H9 (cell line): ENCODE measurements at regions not wholly inside any gene's neighbourhood (a gene's known extent, or its start where the extent isn't known, plus 50 kb on each side); places are given as distances from the start of the nearest gene placed in this dataset.

Source experiments
- DNase-seq: peaks from one replicate; pipeline ENCODE4 v3.0.0-alpha.2; 2017
- H2AFZ ChIP-seq: one replicate; pipeline ENCODE4 v1.6.1; 2013; ENCODE audit warnings: mild to moderate bottlenecking, low read length, control low read depth, moderate library complexity
- H2AK5ac ChIP-seq: 2 replicates; pipeline ENCODE4 v1.6.1; 2013; ENCODE audit warnings: low read length, control low read depth, mixed read lengths; ENCODE audit not compliant: insufficient read length
- H2BK120ac ChIP-seq: one replicate; pipeline ENCODE4 v1.6.1; 2013; ENCODE audit warnings: low read depth, mild to moderate bottlenecking, low read length, control low read depth, inconsistent platforms; ENCODE audit not compliant: poor library complexity, severe bottlenecking
- H2BK12ac ChIP-seq: 2 replicates; pipeline ENCODE4 v1.6.1; 2013; ENCODE audit warnings: low read length, control low read depth, mixed read lengths, low read depth; ENCODE audit not compliant: insufficient read length
- H2BK15ac ChIP-seq: 2 replicates; pipeline ENCODE4 v1.6.1; 2013; ENCODE audit warnings: low read depth, low read length, control low read depth
- H2BK20ac ChIP-seq: one replicate; pipeline ENCODE4 v1.6.1; 2013; ENCODE audit warnings: low read depth, mild to moderate bottlenecking, low read length, control low read depth, inconsistent platforms; ENCODE audit not compliant: poor library complexity, severe bottlenecking
- H2BK5ac ChIP-seq: 2 replicates; pipeline ENCODE4 v1.6.1; 2013; ENCODE audit warnings: low read length, control low read depth, mixed read lengths; ENCODE audit not compliant: insufficient read length
- H3K14ac ChIP-seq: 2 replicates; pipeline ENCODE4 v1.6.1; 2013; ENCODE audit warnings: low read length, control low read depth; ENCODE audit not compliant: insufficient read depth
- H3K18ac ChIP-seq: 2 replicates; pipeline ENCODE4 v1.6.1; 2013; ENCODE audit warnings: low read depth, mild to moderate bottlenecking, mixed read lengths, low read length, control low read depth; ENCODE audit not compliant: insufficient read length
- H3K23ac ChIP-seq: 2 replicates; pipeline ENCODE4 v1.6.1; 2013; ENCODE audit warnings: low read length, control low read depth, mixed read lengths, low read depth; ENCODE audit not compliant: insufficient read length
- H3K23me2 ChIP-seq: 2 replicates; pipeline ENCODE4 v1.6.1; 2013; ENCODE audit warnings: low read depth, mild to moderate bottlenecking, mixed read lengths, low read length, control low read depth; ENCODE audit not compliant: insufficient read length, poor library complexity, severe bottlenecking
- H3K27ac ChIP-seq: 2 replicates; pipeline ENCODE4 v1.5.1; 2013; ENCODE audit warnings: low read length, control low read depth, mixed read lengths, low read depth; ENCODE audit not compliant: insufficient read length
- H3K27me3 ChIP-seq: 2 replicates; pipeline ENCODE4 v1.6.1; 2013; ENCODE audit warnings: low read length, control low read depth, inconsistent platforms; ENCODE audit not compliant: insufficient read depth
- H3K4ac ChIP-seq: 2 replicates; pipeline ENCODE4 v1.6.1; 2013; ENCODE audit warnings: low read depth, mild to moderate bottlenecking, control low read depth, inconsistent platforms, low read length, moderate library complexity
- H3K4me1 ChIP-seq: 2 replicates; pipeline ENCODE4 v1.6.1; 2013; ENCODE audit warnings: low read length, control low read depth, inconsistent platforms; ENCODE audit not compliant: insufficient read depth
- H3K4me2 ChIP-seq: 2 replicates; pipeline ENCODE4 v1.6.1; 2013; ENCODE audit warnings: low read length, control low read depth, mixed read lengths; ENCODE audit not compliant: insufficient read length, insufficient read depth
- H3K56ac ChIP-seq: 2 replicates; pipeline ENCODE4 v1.6.1; 2013; ENCODE audit warnings: low read depth, mild to moderate bottlenecking, mixed read lengths, low read length, control low read depth; ENCODE audit not compliant: insufficient read length
- H3K79me1 ChIP-seq: 2 replicates; pipeline ENCODE4 v1.6.1; 2013; ENCODE audit warnings: low read depth, mild to moderate bottlenecking, moderate library complexity, low read length, control low read depth, inconsistent platforms; ENCODE audit not compliant: insufficient read depth, poor library complexity, severe bottlenecking
- H3K79me2 ChIP-seq: 2 replicates; pipeline ENCODE4 v1.6.1; 2013; ENCODE audit warnings: low read length, control low read depth, inconsistent platforms; ENCODE audit not compliant: insufficient read depth
- H3K9ac ChIP-seq: 2 replicates; pipeline ENCODE4 v1.6.1; 2013; ENCODE audit warnings: low read length, control low read depth, mixed read lengths; ENCODE audit not compliant: insufficient read length; ENCODE audit errors: extremely low read depth
- H3K9me3 ChIP-seq: one replicate; pipeline ENCODE4 v1.6.1; 2013; ENCODE audit warnings: low read depth, low read length, inconsistent platforms; ENCODE audit not compliant: control insufficient read depth
- H3T11ph ChIP-seq: one replicate; pipeline ENCODE4 v1.6.1; 2013; ENCODE audit warnings: mild to moderate bottlenecking, low read length, control low read depth, inconsistent platforms
- H4K20me1 ChIP-seq: one replicate; pipeline ENCODE4 v1.6.1; 2013; ENCODE audit not compliant: control insufficient read depth, insufficient read length, insufficient read depth
- H4K5ac ChIP-seq: 2 replicates; pipeline ENCODE4 v1.6.1; 2013; ENCODE audit warnings: low read depth, mild to moderate bottlenecking, mixed read lengths, low read length, control low read depth; ENCODE audit not compliant: insufficient read length
- H4K8ac ChIP-seq: replicated peaks from 2 replicates; pipeline ENCODE4 v1.6.1; 2013; ENCODE audit warnings: low read length, control low read depth, mixed read lengths, low read depth; ENCODE audit not compliant: insufficient read length
- H4K91ac ChIP-seq: 2 replicates; pipeline ENCODE4 v1.6.1; 2013; ENCODE audit warnings: low read depth, mild to moderate bottlenecking, moderate library complexity, mixed read lengths, low read length, control low read depth; ENCODE audit not compliant: insufficient read length
- H3K27ac Mint-ChIP-seq, 3 experiments: 2 replicates in 2 of 3; 3 replicates in 1 of 3; pipeline ENCODE4 v1.8.0; 2020 to 2021; ENCODE audit warnings: mixed read lengths in 3 of 3, mild to moderate bottlenecking in 1 of 3, moderate library complexity in 1 of 3
- H3K27me3 Mint-ChIP-seq: 2 replicates; pipeline ENCODE4 v1.8.0; 2021; ENCODE audit warnings: low read depth, mild to moderate bottlenecking, moderate library complexity, mixed read lengths
- H3K36me3 Mint-ChIP-seq, 3 experiments: 2 replicates in 2 of 3; 3 replicates in 1 of 3; pipeline ENCODE4 v1.8.0; 2020 to 2021; ENCODE audit warnings: low read depth in 3 of 3, mixed read lengths in 3 of 3; ENCODE audit not compliant: insufficient read depth in 1 of 3
- H3K4me1 Mint-ChIP-seq, 2 experiments: 2 replicates each; pipeline ENCODE4 v1.8.0; 2020; ENCODE audit warnings: mixed read lengths in 2 of 2
- H3K4me3 Mint-ChIP-seq, 2 experiments: 2 replicates in 1 of 2; 3 replicates in 1 of 2; pipeline ENCODE4 v1.8.0; 2020 to 2021; ENCODE audit warnings: mild to moderate bottlenecking in 2 of 2, mixed read lengths in 2 of 2, moderate library complexity in 1 of 2
- H3K9me3 Mint-ChIP-seq, 2 experiments: 2 replicates in 1 of 2; 3 replicates in 1 of 2; pipeline ENCODE4 v1.8.0; 2020; ENCODE audit warnings: mild to moderate bottlenecking in 2 of 2, mixed read lengths in 2 of 2, moderate library complexity in 1 of 2
- WGBS: extraction: QIAGEN DNeasy Blood & Tissue Kit; methylation state at CpG from one replicate; pipeline ENCODE4 v1.1.7; 2013; ENCODE audit warnings: missing lambda C conversion rate, low lambda C conversion rate, mixed read lengths; ENCODE audit not compliant: insufficient read length; ENCODE audit errors: extremely low coverage; 5-methylcytosine and 5-hydroxymethylcytosine counted together
- TF ChIP-seq, protein P1 (sequence below): fragments of 200-600 bp; sonication (generic); conservative IDR thresholded peaks from 3 replicates; pipeline ENCODE4 v1.8.0; 2021; ENCODE audit warnings: antibody characterized with exemption, mild to moderate bottlenecking

DNA sequence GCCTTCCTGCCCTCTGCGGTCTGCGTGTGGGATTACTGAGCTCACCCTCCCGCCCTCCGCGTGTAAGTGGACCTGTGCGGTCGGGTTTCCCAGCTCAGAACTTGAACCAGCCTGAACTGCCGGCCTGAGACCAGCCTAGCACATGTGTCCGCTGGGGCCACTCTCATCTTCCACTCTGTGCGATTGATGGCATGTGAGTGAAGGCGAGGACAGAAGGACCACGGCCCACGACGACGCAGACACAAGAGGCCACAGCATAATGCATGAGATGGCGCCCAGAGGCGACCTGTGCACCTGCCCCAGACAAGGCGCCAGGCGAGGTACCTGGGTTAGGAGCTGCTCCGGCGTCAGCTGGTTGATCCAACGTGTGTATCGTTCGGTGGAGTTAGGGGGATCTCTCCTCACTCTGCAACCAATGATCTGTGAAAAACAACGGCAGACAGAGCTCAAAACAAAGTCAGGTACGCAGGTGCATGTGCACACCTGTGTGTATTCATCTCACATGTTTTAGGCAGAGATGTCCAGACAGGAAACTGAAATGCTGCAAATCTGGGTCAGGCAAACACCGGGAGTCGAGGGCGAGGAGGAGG is 74.5 kb upstream of the METRNL start:
- no peak overlapping the region for H3K27ac Mint-ChIP-seq
- no peak overlapping the region for H3K4me3 Mint-ChIP-seq
- peaks cover 12 to 21% (median 14%) of the 10 kb centered on the region in 3 experiments for H3K36me3 Mint-ChIP-seq
- no peaks in the 10 kb centered on the region for H4K20me1 ChIP-seq
- no CpG with 5 or more reads among the region's 29 CpGs for WGBS
- H2BK120ac ChIP-seq, result no peak overlapping the region
- H3K9me3 ChIP-seq, result no peaks in the 10 kb centered on the region
- no peaks in the 10 kb centered on the region for H3K27me3 ChIP-seq
- no peaks in the 10 kb centered on the region for H3K79me1 ChIP-seq
- no peaks in the 10 kb centered on the region for H3K79me2 ChIP-seq
- no peak overlapping the region for H3K23ac ChIP-seq
- no peak overlapping the region for H2BK5ac ChIP-seq
- no peak overlapping the region for H4K91ac ChIP-seq
- no peak for DNase-seq
- H3K9ac ChIP-seq, result no peak overlapping the region
- no peak overlapping the region for H3K27ac ChIP-seq
- no peak overlapping the region for H2AFZ ChIP-seq
- no peak overlapping the region for H3K4ac ChIP-seq
- no peaks in the 10 kb centered on the region for H3K27me3 Mint-ChIP-seq
- H3K4me1 Mint-ChIP-seq, result peaks cover 2 to 8% of the 10 kb centered on the region in 2 experiments; a peak in 3 of 4 replicates
- no peaks in the 10 kb centered on the region for H3K4me1 ChIP-seq
- H3K18ac ChIP-seq, result no peak overlapping the region
- no peak overlapping the region for H2BK15ac ChIP-seq
- no peak overlapping the region for H3K14ac ChIP-seq
- H3K56ac ChIP-seq, result no peak overlapping the region
- H3K4me2 ChIP-seq, result no peak overlapping the region
- H2AK5ac ChIP-seq, result no peak overlapping the region
- H3K9me3 Mint-ChIP-seq, result peaks cover 5 to 6% of the 10 kb centered on the region in 2 experiments; a peak in 3 of 5 replicates
- TF ChIP-seq, protein P1, sequence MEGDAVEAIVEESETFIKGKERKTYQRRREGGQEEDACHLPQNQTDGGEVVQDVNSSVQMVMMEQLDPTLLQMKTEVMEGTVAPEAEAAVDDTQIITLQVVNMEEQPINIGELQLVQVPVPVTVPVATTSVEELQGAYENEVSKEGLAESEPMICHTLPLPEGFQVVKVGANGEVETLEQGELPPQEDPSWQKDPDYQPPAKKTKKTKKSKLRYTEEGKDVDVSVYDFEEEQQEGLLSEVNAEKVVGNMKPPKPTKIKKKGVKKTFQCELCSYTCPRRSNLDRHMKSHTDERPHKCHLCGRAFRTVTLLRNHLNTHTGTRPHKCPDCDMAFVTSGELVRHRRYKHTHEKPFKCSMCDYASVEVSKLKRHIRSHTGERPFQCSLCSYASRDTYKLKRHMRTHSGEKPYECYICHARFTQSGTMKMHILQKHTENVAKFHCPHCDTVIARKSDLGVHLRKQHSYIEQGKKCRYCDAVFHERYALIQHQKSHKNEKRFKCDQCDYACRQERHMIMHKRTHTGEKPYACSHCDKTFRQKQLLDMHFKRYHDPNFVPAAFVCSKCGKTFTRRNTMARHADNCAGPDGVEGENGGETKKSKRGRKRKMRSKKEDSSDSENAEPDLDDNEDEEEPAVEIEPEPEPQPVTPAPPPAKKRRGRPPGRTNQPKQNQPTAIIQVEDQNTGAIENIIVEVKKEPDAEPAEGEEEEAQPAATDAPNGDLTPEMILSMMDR, result no peak
- no peak overlapping the region for H2BK20ac ChIP-seq
- no peak overlapping the region for H4K5ac ChIP-seq
- no peaks in the 10 kb centered on the region for H3K23me2 ChIP-seq
- no peak overlapping the region for H2BK12ac ChIP-seq
- no peak overlapping the region for H4K8ac ChIP-seq
- no peak overlapping the region for H3T11ph ChIP-seq
